Activated CD4-positive, alpha-beta T cell treated with anti-CD3 and anti-CD28 coated beads for 36 hours (primary cell): ENCODE measurements at regions not wholly inside any gene's neighbourhood (a gene's known extent, or its start where the extent isn't known, plus 50 kb on each side); places are given as distances from the start of the nearest gene placed in this dataset.

Experiments used
- ATAC-seq: fragments of 200-7000 bp; cut with Tn5 transposase; one replicate; pipeline ENCODE4 v1.10.0; 2021; ENCODE audit warnings: mild to moderate bottlenecking, moderate library complexity
- CTCF ChIA-PET: fragments of 350-600 bp; sonication (Branson Sonifier 250); formaldehyde crosslinking; loops from one replicate; lab custom pipeline; 2021; ENCODE audit warnings: antibody characterized with exemption; lab: Charles Lee
- POLR2A ChIA-PET: fragments of 350-600 bp; sonication (Branson Sonifier 250); formaldehyde crosslinking; loops from one replicate; lab custom pipeline; 2021; ENCODE audit warnings: antibody characterized with exemption, inconsistent platforms; lab: Charles Lee
- DNase-seq: peaks from one replicate; pipeline ENCODE4 v3.0.0-alpha.2; 2020
- H3K27ac Mint-ChIP-seq: one replicate; pipeline ENCODE4 v1.8.0; 2021; ENCODE audit warnings: mixed read lengths
- H3K27me3 Mint-ChIP-seq: one replicate; pipeline ENCODE4 v1.8.0; 2021; ENCODE audit warnings: mixed read lengths
- H3K36me3 Mint-ChIP-seq: one replicate; pipeline ENCODE4 v1.8.0; 2021; ENCODE audit warnings: low read depth, mixed read lengths
- H3K4me1 Mint-ChIP-seq: one replicate; pipeline ENCODE4 v1.8.0; 2021; ENCODE audit warnings: mixed read lengths
- H3K4me3 Mint-ChIP-seq: one replicate; pipeline ENCODE4 v1.8.0; 2021; ENCODE audit warnings: mild to moderate bottlenecking, moderate library complexity, mixed read lengths
- H3K9me3 Mint-ChIP-seq: one replicate; pipeline ENCODE4 v1.8.0; 2021; ENCODE audit warnings: low read depth, mixed read lengths
- intact Hi-C, 2 experiments: fragments of 100-400 bp; cut with DNase I in 1 of 2; cut with micrococcal nuclease in 1 of 2; formaldehyde crosslinking; loops; one replicate each; pipeline versions ENCODE4 v1.14.2 to v1.15.1; 2022 to 2024; cut with DNase I, micrococcal nuclease

DNA sequence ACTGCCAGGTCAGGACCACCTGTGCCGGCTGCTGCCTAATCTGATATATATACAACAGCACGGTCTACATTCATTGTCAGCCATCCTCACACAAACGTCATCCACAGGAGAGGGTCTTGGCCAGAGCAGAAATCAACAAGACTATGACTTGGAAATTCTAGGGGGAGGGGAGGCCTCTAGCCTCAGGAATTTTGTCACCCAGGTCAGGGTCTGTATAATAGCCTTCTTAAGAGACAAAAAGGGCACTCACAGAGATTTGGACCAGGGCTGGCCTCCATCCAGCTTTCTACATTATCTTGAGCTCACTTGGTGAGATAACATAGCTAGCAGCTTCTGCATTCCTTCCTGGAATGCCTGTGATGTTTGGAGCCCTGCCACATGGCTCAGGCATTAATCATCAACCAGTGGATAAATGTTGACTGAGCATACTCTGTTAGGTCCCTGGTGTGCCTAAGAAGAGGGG lies 50.4 kb upstream of the CTIF start:
- no peak overlapping the region for H3K27ac Mint-ChIP-seq
- intact Hi-C loops = no loop called here
- no peak for DNase-seq
- ChIA-PET POLR2A (no interaction called here), CTCF (interaction anchor here (1.3 kb wide), 1 partner anchor 13 kb away, joined by 3 read pairs; no protein-coding TSS in a partner anchor)
- no peak for ATAC-seq
- no peaks in the 10 kb centered on the region for H3K9me3 Mint-ChIP-seq
- H3K27me3 Mint-ChIP-seq = peaks cover 31% of the 10 kb centered on the region
- H3K36me3 Mint-ChIP-seq = no peaks in the 10 kb centered on the region
- H3K4me3 Mint-ChIP-seq = no peak overlapping the region
- H3K4me1 Mint-ChIP-seq = no peaks in the 10 kb centered on the region

- no peaks in the 10 kb centered on the region for H3K36me3 Mint-ChIP-seq
- no peaks in the 10 kb centered on the region for H3K4me1 Mint-ChIP-seq
- no peak overlapping the region for H3K4me3 Mint-ChIP-seq
- POLR2A ChIA-PET = no interaction called here
- no peak overlapping the region for H3K27ac Mint-ChIP-seq
- intact Hi-C loops = no loop called here
- CTCF ChIA-PET = interaction anchor here (0.6 to 1.3 kb wide), 4 partner anchors 13 to 34 kb away, joined by 3 to 4 read pairs (median 3); no protein-coding TSS in a partner anchor
- DNase-seq (no peak), ATAC-seq (no peak)
- H3K9me3 Mint-ChIP-seq = no peaks in the 10 kb centered on the region
- peaks cover 22% of the 10 kb centered on the region for H3K27me3 Mint-ChIP-seq
These were observed 52.1 kb upstream of the CTIF start for GRCh38 chr18:48486754-48487153.

DNA sequence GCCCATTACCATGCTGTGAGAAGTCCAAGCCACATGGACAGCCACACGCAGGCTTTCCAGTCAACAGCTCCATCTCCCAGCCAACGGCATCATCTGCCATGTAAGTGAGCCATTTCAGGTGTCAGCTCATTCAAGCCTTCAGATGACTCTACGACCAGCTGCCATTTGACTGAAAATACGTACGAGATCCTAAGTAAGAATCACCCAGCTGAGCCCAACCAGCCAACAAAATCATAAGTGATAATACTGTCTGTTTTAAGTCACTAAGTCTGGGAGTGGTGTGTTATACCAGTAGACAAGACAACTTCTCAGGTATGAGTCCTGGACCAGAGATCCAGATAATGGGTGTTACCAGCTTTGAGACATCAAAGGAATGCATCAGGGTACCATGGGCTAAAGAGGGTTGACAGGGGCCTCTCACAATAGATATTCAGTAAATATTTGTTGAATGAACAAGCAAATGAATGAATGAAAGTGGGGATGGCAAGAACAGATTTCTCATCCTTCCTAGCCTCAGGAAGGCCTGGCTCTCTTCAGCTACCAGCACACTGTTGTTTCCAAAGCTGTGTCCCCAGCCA lies 52.9 kb upstream of the CTIF start:
- H3K9me3 Mint-ChIP-seq = no peaks in the 10 kb centered on the region
- H3K4me3 Mint-ChIP-seq = no peak overlapping the region
- CTCF ChIA-PET = interaction anchor here (0.6 to 1.3 kb wide), 4 partner anchors 10 to 35 kb away, joined by 3 to 4 read pairs (median 3); no protein-coding TSS in a partner anchor
- no peak overlapping the region for H3K27ac Mint-ChIP-seq
- intact Hi-C loops = no loop called here
- DNase-seq (no peak), ATAC-seq (no peak)
- POLR2A ChIA-PET = no interaction called here
- no peaks in the 10 kb centered on the region for H3K4me1 Mint-ChIP-seq
- peaks cover 14% of the 10 kb centered on the region for H3K27me3 Mint-ChIP-seq
- no peaks in the 10 kb centered on the region for H3K36me3 Mint-ChIP-seq

GRCh38 chr18:48481092-48481491 lies 57.7 kb upstream of the CTIF start:
- ATAC-seq = no peak
- Mint-ChIP-seq H3K36me3 (no peaks in the 10 kb centered on the region), H3K27me3 (peaks cover 7% of the 10 kb centered on the region), H3K9me3 (no peaks in the 10 kb centered on the region), H3K4me1 (no peaks in the 10 kb centered on the region), H3K4me3 (no peak overlapping the region), H3K27ac (no peak overlapping the region)
- ChIA-PET CTCF (interaction anchor here (1.3 kb wide), 1 partner anchor 183 kb away, joined by 4 read pairs; no protein-coding TSS in a partner anchor), POLR2A (no interaction called here)
- intact Hi-C loops = no loop called here
- DNase-seq = no peak

- no peaks in the 10 kb centered on the region for H3K4me1 Mint-ChIP-seq
- no peaks in the 10 kb centered on the region for H3K36me3 Mint-ChIP-seq
- ATAC-seq = no peak
- H3K27me3 Mint-ChIP-seq = peaks cover 7% of the 10 kb centered on the region
- no peak overlapping the region for H3K27ac Mint-ChIP-seq
- no peaks in the 10 kb centered on the region for H3K9me3 Mint-ChIP-seq
- ChIA-PET CTCF (no interaction called here), POLR2A (no interaction called here)
- intact Hi-C loops = no loop called here
- no peak for DNase-seq
- H3K4me3 Mint-ChIP-seq = no peak overlapping the region
These were observed 59.3 kb upstream of the CTIF start for GRCh38 chr18:48479531-48479930.

DNA sequence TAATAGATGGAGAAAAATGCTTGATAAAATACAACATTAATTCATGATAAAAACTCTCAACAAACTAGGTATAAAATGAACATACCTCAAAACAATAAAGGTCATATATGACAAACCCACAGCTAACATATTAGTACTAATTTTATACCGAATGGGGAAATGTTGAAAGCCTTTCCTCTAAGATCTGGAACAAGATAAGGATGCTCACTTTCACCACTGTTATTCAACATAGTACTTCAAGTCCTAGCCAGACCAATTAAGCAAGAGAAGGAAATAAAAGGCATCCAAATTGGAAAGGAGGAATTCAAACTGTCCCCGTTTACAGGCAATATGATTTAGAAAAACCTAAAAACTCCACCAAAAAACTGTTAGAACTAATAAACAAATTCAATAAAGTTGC lies 61.5 kb upstream of the CTIF start:
- DNase-seq = no peak
- intact Hi-C loops = no loop called here
- ChIA-PET CTCF (no interaction called here), POLR2A (no interaction called here)
- H3K27ac Mint-ChIP-seq = no peak overlapping the region
- H3K4me1 Mint-ChIP-seq = no peaks in the 10 kb centered on the region
- no peak overlapping the region for H3K4me3 Mint-ChIP-seq
- H3K36me3 Mint-ChIP-seq = no peaks in the 10 kb centered on the region
- peaks cover 13% of the 10 kb centered on the region for H3K27me3 Mint-ChIP-seq
- no peaks in the 10 kb centered on the region for H3K9me3 Mint-ChIP-seq
- no peak for ATAC-seq

DNA sequence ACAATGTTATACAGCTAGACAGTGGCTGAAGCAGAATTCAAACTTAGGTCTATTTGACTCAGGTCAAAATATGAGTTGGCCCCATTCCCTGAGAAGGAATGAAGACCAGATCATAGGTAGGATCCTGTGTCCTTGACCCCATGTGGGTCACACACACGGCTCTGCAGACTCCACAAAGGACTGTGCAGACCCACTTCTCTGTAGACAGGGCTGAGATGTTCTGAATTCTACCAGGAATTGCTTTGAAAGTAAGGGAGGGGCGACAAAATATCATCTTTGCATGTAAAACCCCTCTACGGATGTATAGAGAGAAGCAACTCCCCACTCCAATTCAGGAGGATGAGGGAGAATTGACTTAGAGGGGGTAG lies 62.3 kb upstream of the CTIF start:
- ChIA-PET CTCF (interaction anchor here (0.7 to 1.7 kb wide), 13 partner anchors 9 to 1007 kb away, joined by 3 to 7 read pairs (median 3); no protein-coding TSS in a partner anchor), POLR2A (no interaction called here)
- Mint-ChIP-seq H3K36me3 (no peaks in the 10 kb centered on the region), H3K4me1 (no peaks in the 10 kb centered on the region), H3K9me3 (no peaks in the 10 kb centered on the region), H3K27me3 (peaks cover 18% of the 10 kb centered on the region), H3K27ac (no peak overlapping the region), H3K4me3 (no peak overlapping the region)
- DNase-seq = no peak
- ATAC-seq = no peak
- intact Hi-C loops = loop anchor here (1.0 kb wide), 1 partner anchor 188 kb away; no protein-coding TSS in a partner anchor

GRCh38 chr18:48475635-48476549 lies 62.9 kb upstream of the CTIF start:
- H3K4me1 Mint-ChIP-seq = no peaks in the 10 kb centered on the region
- H3K27ac Mint-ChIP-seq = no peak overlapping the region
- DNase-seq (peak; percentile 44), ATAC-seq (peak; percentile 68)
- H3K36me3 Mint-ChIP-seq = no peaks in the 10 kb centered on the region
- intact Hi-C loops = loop anchor here (1.0 kb wide), 1 partner anchor 188 kb away; no protein-coding TSS in a partner anchor
- ChIA-PET CTCF (interaction anchor here (0.5 to 1.7 kb wide), 19 partner anchors 10 to 1270 kb away, joined by 3 to 7 read pairs (median 3); no protein-coding TSS in a partner anchor), POLR2A (no interaction called here)
- H3K27me3 Mint-ChIP-seq = peaks cover 22% of the 10 kb centered on the region
- no peak overlapping the region for H3K4me3 Mint-ChIP-seq
- no peaks in the 10 kb centered on the region for H3K9me3 Mint-ChIP-seq

DNA sequence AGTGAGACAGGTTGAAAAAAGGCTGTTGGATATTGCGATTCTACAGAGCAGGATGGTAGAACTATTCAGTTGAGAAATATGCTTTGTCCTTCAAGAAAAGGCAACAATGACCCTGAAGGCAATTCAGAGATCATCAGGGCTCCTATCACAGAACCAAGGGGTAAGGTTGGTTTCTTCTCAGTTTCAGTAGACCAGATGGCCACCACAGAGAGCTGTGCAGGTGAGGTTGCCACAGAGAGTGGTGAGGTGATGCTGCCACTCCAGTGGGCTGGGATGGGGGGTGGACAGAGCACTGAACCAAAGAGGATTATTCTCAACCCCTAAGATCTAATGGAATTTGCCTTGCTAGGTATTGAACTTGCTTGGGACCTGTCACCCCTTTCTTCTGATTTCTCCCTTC lies 64.6 kb upstream of the ZBTB7C start:
- POLR2A ChIA-PET = no interaction called here
- H3K9me3 Mint-ChIP-seq = no peaks in the 10 kb centered on the region
- CTCF ChIA-PET = interaction anchor here (0.5 to 1.3 kb wide), 5 partner anchors 14 to 1421 kb away, joined by 3 read pairs; no protein-coding TSS in a partner anchor
- no peaks in the 10 kb centered on the region for H3K4me1 Mint-ChIP-seq
- peaks cover 24% of the 10 kb centered on the region for H3K27me3 Mint-ChIP-seq
- H3K27ac Mint-ChIP-seq = no peak overlapping the region
- H3K4me3 Mint-ChIP-seq = no peak overlapping the region
- no peaks in the 10 kb centered on the region for H3K36me3 Mint-ChIP-seq
- ATAC-seq (no peak), DNase-seq (no peak)
- intact Hi-C loops = no loop called here

DNA sequence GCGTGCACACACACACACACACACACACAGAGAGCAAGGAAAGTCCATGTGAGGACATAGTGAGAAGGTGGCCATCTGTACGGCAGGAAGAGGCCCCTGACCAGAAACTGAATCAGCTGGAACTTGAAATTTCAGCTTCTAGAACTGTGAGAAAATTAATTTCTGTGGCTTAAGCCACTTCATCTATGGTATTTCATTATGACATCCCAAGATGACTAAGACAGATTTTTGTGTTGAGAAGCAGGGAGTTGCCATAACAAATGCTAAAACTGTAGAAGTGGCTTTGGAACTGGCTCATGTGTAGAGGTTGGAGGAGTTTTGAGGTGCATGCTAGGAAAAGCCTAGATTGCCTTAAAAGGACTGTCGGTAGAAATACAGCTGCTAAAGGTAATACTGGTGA lies 63.4 kb upstream of the ZBTB7C start:
- POLR2A ChIA-PET = interaction anchor here (0.7 kb wide), 1 partner anchor 1014 kb away, joined by 4 read pairs; the partner anchor contains the start of gene C18orf32
- intact Hi-C loops = no loop called here
- ATAC-seq (no peak), DNase-seq (no peak)
- H3K36me3 Mint-ChIP-seq = no peaks in the 10 kb centered on the region
- H3K4me1 Mint-ChIP-seq = no peaks in the 10 kb centered on the region
- no peaks in the 10 kb centered on the region for H3K9me3 Mint-ChIP-seq
- peaks cover 24% of the 10 kb centered on the region for H3K27me3 Mint-ChIP-seq
- CTCF ChIA-PET = interaction anchor here (0.8 to 1.3 kb wide), 2 partner anchors 10 to 27 kb away, joined by 3 read pairs; no protein-coding TSS in a partner anchor
- no peak overlapping the region for H3K27ac Mint-ChIP-seq
- no peak overlapping the region for H3K4me3 Mint-ChIP-seq

GRCh38 chr18:48470484-48471180 lies 61.4 kb upstream of the ZBTB7C start:
- peaks cover 27% of the 10 kb centered on the region for H3K27me3 Mint-ChIP-seq
- no peak for DNase-seq
- POLR2A ChIA-PET = no interaction called here

More at GRCh38 chr18:48470484-48471180, 61.4 kb upstream of the ZBTB7C start:
- H3K4me3 Mint-ChIP-seq = no peak overlapping the region
- intact Hi-C loops = no loop called here
- H3K4me1 Mint-ChIP-seq = no peaks in the 10 kb centered on the region
- H3K27ac Mint-ChIP-seq = no peak overlapping the region
- CTCF ChIA-PET = interaction anchor here (1.4 kb wide), 1 partner anchor 16 kb away, joined by 3 read pairs; no protein-coding TSS in a partner anchor
- no peaks in the 10 kb centered on the region for H3K9me3 Mint-ChIP-seq
- no peak for ATAC-seq
- H3K36me3 Mint-ChIP-seq = no peaks in the 10 kb centered on the region
